CD4-positive, alpha-beta T cell (primary cell): ENCODE measurements at regions not wholly inside any gene's neighbourhood (a gene's known extent, or its start where the extent isn't known, plus 50 kb on each side); places are given as distances from the start of the nearest gene placed in this dataset.

Experiments
- ATAC-seq: fragments of 200-7000 bp; cut with Tn5 transposase; one replicate; pipeline ENCODE4 v1.10.0; 2022; ENCODE audit warnings: mild to moderate bottlenecking; ENCODE audit not compliant: poor library complexity
- CTCF ChIA-PET: fragments of 350-600 bp; sonication (Branson Sonifier 250); formaldehyde crosslinking; loops from one replicate; lab custom pipeline; 2021; ENCODE audit warnings: antibody characterized with exemption, inconsistent platforms; lab: Charles Lee
- POLR2A ChIA-PET: fragments of 350-600 bp; sonication (Branson Sonifier 250); formaldehyde crosslinking; loops from one replicate; lab custom pipeline; 2021; ENCODE audit warnings: antibody characterized with exemption, inconsistent platforms; lab: Charles Lee
- DNase-seq, 14 experiments: peaks; one replicate each; pipeline ENCODE4 v3.0.0-alpha.2; 2013 to 2020; ENCODE audit warnings: mixed read lengths in 2 of 14
- H3K27ac ChIP-seq, 2 donors: one replicate each; pipeline versions ENCODE4 v1.5.1 to v1.7.0; 2013; ENCODE audit warnings: low read length in 2 of 2, low read depth in 1 of 2, mild to moderate bottlenecking in 1 of 2
- H3K27me3 ChIP-seq, 2 experiments: 1 replicate in 1 of 2; 2 replicates in 1 of 2; pipeline versions ENCODE4 v1.6.1 to v1.7.0; 2013; ENCODE audit warnings: low read length in 2 of 2, control low read depth in 1 of 2, mild to moderate bottlenecking in 1 of 2, moderate library complexity in 1 of 2; ENCODE audit not compliant: insufficient read depth in 2 of 2, control insufficient read depth in 1 of 2
- H3K36me3 ChIP-seq: one replicate; pipeline ENCODE4 v1.6.1; 2013; ENCODE audit warnings: low read length, control low read depth; ENCODE audit not compliant: insufficient read depth
- H3K4me1 ChIP-seq: one replicate; pipeline ENCODE4 v1.6.1; 2013; ENCODE audit warnings: low read length, control low read depth; ENCODE audit not compliant: insufficient read depth
- H3K4me3 ChIP-seq: one replicate; pipeline ENCODE4 v1.5.1; 2013; ENCODE audit warnings: mild to moderate bottlenecking, low read length, moderate library complexity
- H3K9me3 ChIP-seq, 2 experiments: 1 replicate in 1 of 2; 2 replicates in 1 of 2; pipeline versions ENCODE4 v1.6.1 to v1.7.0; 2013; ENCODE audit warnings: low read length in 2 of 2, mild to moderate bottlenecking in 2 of 2, control low read depth in 1 of 2, moderate library complexity in 1 of 2; ENCODE audit not compliant: control insufficient read depth in 1 of 2, insufficient read depth in 1 of 2
- H3K27ac Mint-ChIP-seq: one replicate; pipeline ENCODE4 v1.8.0; 2020; ENCODE audit warnings: mixed read lengths
- H3K27me3 Mint-ChIP-seq: one replicate; pipeline ENCODE4 v1.8.0; 2021; ENCODE audit warnings: mixed read lengths
- H3K36me3 Mint-ChIP-seq: one replicate; pipeline ENCODE4 v1.8.0; 2021; ENCODE audit warnings: low read depth, mixed read lengths
- H3K4me1 Mint-ChIP-seq: one replicate; pipeline ENCODE4 v1.8.0; 2021; ENCODE audit warnings: low read depth, mixed read lengths
- H3K4me3 Mint-ChIP-seq: one replicate; pipeline ENCODE4 v1.8.0; 2020; ENCODE audit warnings: mild to moderate bottlenecking, mixed read lengths
- H3K9me3 Mint-ChIP-seq: one replicate; pipeline ENCODE4 v1.8.0; 2020; ENCODE audit warnings: mixed read lengths
- intact Hi-C, 2 experiments: fragments of 100-400 bp; cut with DNase I in 1 of 2; cut with micrococcal nuclease in 1 of 2; formaldehyde crosslinking; loops; one replicate each; pipeline versions ENCODE4 v1.15.1 to v1.9.0; 2023 to 2025; cut with DNase I, micrococcal nuclease
- TF ChIP-seq, protein P1 (sequence below): fragments of 200-600 bp; IDR thresholded peaks from one replicate; pipeline ENCODE4 v1.8.0; 2022; ENCODE audit warnings: antibody characterized with exemption, mild to moderate bottlenecking

DNA sequence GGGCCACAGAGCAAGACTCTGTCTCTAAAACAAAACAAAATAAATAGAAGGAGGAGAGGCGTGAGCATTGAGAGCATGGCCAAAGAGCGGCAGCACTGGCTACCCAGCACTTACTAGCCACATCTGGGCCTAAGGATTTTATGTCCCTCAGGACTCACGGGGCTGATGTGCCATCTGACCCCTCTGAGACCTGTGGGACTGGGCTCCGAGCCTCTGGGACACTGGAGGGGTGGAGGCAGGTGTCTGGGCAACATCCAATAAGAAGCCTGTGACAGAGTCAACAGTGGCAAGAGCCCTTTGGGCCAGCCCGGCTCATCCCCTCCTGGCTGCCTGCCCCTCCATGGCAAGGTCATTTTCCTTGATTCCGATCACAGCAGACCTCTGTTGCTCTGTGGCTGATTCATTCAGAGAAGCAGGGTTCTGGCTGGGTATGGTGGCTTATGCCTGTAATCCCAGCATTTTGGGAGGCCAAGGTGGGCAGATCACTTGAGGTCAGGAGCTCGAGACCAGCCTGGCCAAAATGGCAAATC lies 60.7 kb downstream of the RRM2 start:
- H3K27me3 ChIP-seq, result no peaks in the 10 kb centered on the region
- intact Hi-C loops, result no loop called here
- ChIA-PET CTCF (no interaction called here), POLR2A (no interaction called here)
- no peak overlapping the region for H3K27ac ChIP-seq
- TF ChIP-seq, protein P1, sequence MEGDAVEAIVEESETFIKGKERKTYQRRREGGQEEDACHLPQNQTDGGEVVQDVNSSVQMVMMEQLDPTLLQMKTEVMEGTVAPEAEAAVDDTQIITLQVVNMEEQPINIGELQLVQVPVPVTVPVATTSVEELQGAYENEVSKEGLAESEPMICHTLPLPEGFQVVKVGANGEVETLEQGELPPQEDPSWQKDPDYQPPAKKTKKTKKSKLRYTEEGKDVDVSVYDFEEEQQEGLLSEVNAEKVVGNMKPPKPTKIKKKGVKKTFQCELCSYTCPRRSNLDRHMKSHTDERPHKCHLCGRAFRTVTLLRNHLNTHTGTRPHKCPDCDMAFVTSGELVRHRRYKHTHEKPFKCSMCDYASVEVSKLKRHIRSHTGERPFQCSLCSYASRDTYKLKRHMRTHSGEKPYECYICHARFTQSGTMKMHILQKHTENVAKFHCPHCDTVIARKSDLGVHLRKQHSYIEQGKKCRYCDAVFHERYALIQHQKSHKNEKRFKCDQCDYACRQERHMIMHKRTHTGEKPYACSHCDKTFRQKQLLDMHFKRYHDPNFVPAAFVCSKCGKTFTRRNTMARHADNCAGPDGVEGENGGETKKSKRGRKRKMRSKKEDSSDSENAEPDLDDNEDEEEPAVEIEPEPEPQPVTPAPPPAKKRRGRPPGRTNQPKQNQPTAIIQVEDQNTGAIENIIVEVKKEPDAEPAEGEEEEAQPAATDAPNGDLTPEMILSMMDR, result no peak
- peaks cover 0 to 5% of the 10 kb centered on the region in 2 experiments for H3K9me3 ChIP-seq
- DNase-seq (no peak), ATAC-seq (no peak)
- no peaks in the 10 kb centered on the region for H3K4me1 Mint-ChIP-seq
- no peaks in the 10 kb centered on the region for H3K4me1 ChIP-seq
- no peaks in the 10 kb centered on the region for H3K36me3 ChIP-seq
- no peaks in the 10 kb centered on the region for H3K36me3 Mint-ChIP-seq
- no peak overlapping the region for H3K4me3 Mint-ChIP-seq
- no peak overlapping the region for H3K27ac Mint-ChIP-seq
- no peaks in the 10 kb centered on the region for H3K27me3 Mint-ChIP-seq
- no peak overlapping the region for H3K4me3 ChIP-seq
- H3K9me3 Mint-ChIP-seq, result peaks cover 2% of the 10 kb centered on the region

DNA sequence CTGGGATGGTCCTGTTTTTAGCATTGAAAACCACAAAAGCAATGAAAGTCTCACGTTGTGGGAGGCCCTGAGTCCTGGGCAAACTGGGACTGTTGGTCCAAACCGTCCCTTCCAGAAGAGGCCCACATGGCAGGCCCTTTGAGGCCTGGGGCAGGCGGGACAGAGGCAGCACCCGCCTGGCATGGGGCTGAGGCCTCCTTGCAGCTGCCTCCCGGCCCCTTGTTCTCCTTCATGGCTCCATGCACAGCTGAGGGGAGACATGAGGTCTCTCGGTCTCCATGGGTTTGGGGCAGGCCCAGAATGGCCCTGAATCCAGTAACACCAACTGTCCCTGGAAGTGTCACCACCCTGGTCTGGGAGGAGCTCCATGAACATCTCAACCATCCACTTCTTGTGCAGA lies 61.9 kb downstream of the RRM2 start:
- peaks cover 2% of the 10 kb centered on the region for H3K9me3 Mint-ChIP-seq
- H3K9me3 ChIP-seq, result peaks cover 0 to 5% of the 10 kb centered on the region in 2 experiments
- TF ChIP-seq, protein P1, result no peak
- no peak overlapping the region for H3K27ac Mint-ChIP-seq
- POLR2A ChIA-PET, result interaction anchor here (0.6 kb wide), 1 partner anchor 623 kb away, joined by 3 read pairs; no protein-coding TSS in a partner anchor
- H3K36me3 ChIP-seq, result no peaks in the 10 kb centered on the region
- H3K36me3 Mint-ChIP-seq, result no peaks in the 10 kb centered on the region
- H3K4me3 Mint-ChIP-seq, result no peak overlapping the region
- H3K27me3 ChIP-seq, result no peaks in the 10 kb centered on the region
- H3K27me3 Mint-ChIP-seq, result no peaks in the 10 kb centered on the region
- H3K4me1 ChIP-seq, result no peaks in the 10 kb centered on the region
- intact Hi-C loops, result no loop called here
- CTCF ChIA-PET, result no interaction called here
- H3K4me3 ChIP-seq, result no peak overlapping the region
- DNase-seq (no peak), ATAC-seq (no peak)
- H3K4me1 Mint-ChIP-seq, result no peaks in the 10 kb centered on the region
- no peak overlapping the region for H3K27ac ChIP-seq

DNA sequence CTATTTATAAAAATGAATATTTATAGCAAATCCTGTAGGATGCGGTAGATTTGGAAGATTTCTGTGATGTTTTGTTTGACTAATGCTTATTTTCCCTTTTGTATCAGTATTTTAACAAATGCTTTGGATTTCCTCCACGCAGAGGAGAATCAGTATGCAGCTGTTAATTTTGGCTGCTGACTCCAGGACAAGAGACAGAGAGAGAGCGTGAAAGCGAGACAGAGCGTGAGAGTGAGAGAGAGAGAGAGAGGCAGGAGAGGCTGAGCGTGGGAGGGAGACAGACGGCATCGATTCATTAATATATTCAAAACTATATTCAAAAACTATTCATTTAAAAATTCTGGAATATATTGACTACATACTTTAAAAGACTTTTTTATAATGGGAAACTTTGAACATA lies 62.5 kb downstream of the RRM2 start:
- TF ChIP-seq, protein P1, result no peak
- intact Hi-C loops, result no loop called here
- Histone ChIP-seq H3K27me3 (no peaks in the 10 kb centered on the region), H3K4me1 (no peaks in the 10 kb centered on the region), H3K9me3 (peaks cover 0 to 5% of the 10 kb centered on the region in 2 experiments), H3K36me3 (no peaks in the 10 kb centered on the region), H3K27ac (no peak overlapping the region), H3K4me3 (no peak overlapping the region)
- ChIA-PET POLR2A (interaction anchor here (0.6 kb wide), 1 partner anchor 622 kb away, joined by 3 read pairs; no protein-coding TSS in a partner anchor), CTCF (no interaction called here)
- Mint-ChIP-seq H3K4me1 (no peaks in the 10 kb centered on the region), H3K27me3 (no peaks in the 10 kb centered on the region), H3K27ac (no peak overlapping the region), H3K9me3 (peaks cover 5% of the 10 kb centered on the region), H3K36me3 (no peaks in the 10 kb centered on the region), H3K4me3 (no peak overlapping the region)
- no peak for ATAC-seq
- DNase-seq, result no peak
